ENCODE measurements at regions not wholly inside any gene's neighbourhood (a gene's known extent, or its start where the extent isn't known, plus 50 kb on each side); places are given as distances from the start of the nearest gene placed in this dataset.

DNA sequence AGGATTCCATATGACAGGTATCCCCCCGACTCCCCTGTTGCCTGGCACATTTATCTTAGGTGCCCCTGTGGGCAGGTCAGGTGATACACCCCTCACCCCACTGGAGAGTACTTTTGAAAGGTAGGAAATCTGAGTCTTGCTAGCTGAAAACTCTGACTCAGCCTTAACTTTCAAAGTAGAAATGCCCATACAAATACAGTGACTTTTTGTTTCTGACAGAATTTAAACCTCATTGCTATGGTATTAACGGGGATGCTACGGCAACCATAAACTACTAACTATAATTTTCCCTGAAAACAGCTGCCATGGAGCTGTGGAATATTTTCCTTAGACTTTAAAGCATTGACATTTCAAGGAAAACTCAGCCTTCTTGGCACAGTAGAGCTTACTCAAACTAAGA is 536.0 kb downstream of the RFPL4B start:
- Histone ChIP-seq H3K9me3 (ENCODE audit: control insufficient read depth in 1 of 2, insufficient read depth in 1 of 2, low read depth in 1 of 2, low read length in 2 of 2) (no peaks in the 10 kb centered on the region), H4K20me1 (ENCODE audit: insufficient read depth) (no peaks in the 10 kb centered on the region), H3K27ac (ENCODE audit: low read depth, low read length) (no peak overlapping the region), H3K79me2 (ENCODE audit: insufficient read depth, low read length) (no peaks in the 10 kb centered on the region), H3K9me2 (ENCODE audit: insufficient read depth) (no peaks in the 10 kb centered on the region), H3K9ac (ENCODE audit: low read length) (no peak overlapping the region), H3K4me2 (ENCODE audit: low read length) (no peak overlapping the region), H3K4me1 (ENCODE audit: control insufficient read depth in 1 of 2, insufficient read depth in 2 of 2, low read length in 2 of 2) (no peaks in the 10 kb centered on the region), H3K36me3 (ENCODE audit: control insufficient read depth in 1 of 2, insufficient read depth in 2 of 2, low read length in 2 of 2) (no peaks in the 10 kb centered on the region), H3K4me3 (replicated peaks in 1 of 2; ENCODE audit: low read depth in 1 of 2, low read length in 2 of 2) (no peak overlapping the region), H3K27me3 (ENCODE audit: insufficient read depth, low read length) (no peaks in the 10 kb centered on the region), H2AFZ (ENCODE audit: low read depth, low read length, poor library complexity, severe bottlenecking) (no peak overlapping the region)
- ChIA-PET POLR2A (no interaction called here), CTCF (no interaction called here), RAD21 (ENCODE audit: low non-redundant PET in 1 of 2, low total read pairs in 2 of 2, uncharacterized antibody in 2 of 2, unreplicated experiment in 2 of 2) (no interaction called here)
- intact Hi-C loops (cut with micrococcal nuclease): no loop called here
- TF ChIP-seq, protein P1, sequence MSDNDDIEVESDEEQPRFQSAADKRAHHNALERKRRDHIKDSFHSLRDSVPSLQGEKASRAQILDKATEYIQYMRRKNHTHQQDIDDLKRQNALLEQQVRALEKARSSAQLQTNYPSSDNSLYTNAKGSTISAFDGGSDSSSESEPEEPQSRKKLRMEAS (IDR thresholded peaks at IDR 0.05): no peak
- TF ChIP-seq ELF1 (IDR thresholded peaks at IDR 0.05; ENCODE audit: borderline replicate concordance, low read depth) (no peak), YY1 (IDR thresholded peaks at IDR 0.05; ENCODE audit: extremely low read depth, insufficient replicate concordance, low read depth, low read length) (no peak), FOSL1 (IDR thresholded peaks at IDR 0.05; ENCODE audit: low read depth) (no peak), ZNF274 (IDR thresholded peaks at IDR 0.05; ENCODE audit: low read depth, low read length) (no peak), JUND (IDR thresholded peaks at IDR 0.05) (no peak), SIN3A (IDR thresholded peaks at IDR 0.05; ENCODE audit: low read depth) (no peak), EZH2phosphoT487 (IDR thresholded peaks at IDR 0.05; ENCODE audit: borderline replicate concordance) (no peak), SRF (IDR thresholded peaks at IDR 0.05; ENCODE audit: low read depth) (no peak), CEBPB (IDR thresholded peaks at IDR 0.05; ENCODE audit: low read depth) (no peak), EGR1 (IDR thresholded peaks at IDR 0.05; ENCODE audit: low read depth) (no peak)
- TF ChIP-seq, protein P2, sequence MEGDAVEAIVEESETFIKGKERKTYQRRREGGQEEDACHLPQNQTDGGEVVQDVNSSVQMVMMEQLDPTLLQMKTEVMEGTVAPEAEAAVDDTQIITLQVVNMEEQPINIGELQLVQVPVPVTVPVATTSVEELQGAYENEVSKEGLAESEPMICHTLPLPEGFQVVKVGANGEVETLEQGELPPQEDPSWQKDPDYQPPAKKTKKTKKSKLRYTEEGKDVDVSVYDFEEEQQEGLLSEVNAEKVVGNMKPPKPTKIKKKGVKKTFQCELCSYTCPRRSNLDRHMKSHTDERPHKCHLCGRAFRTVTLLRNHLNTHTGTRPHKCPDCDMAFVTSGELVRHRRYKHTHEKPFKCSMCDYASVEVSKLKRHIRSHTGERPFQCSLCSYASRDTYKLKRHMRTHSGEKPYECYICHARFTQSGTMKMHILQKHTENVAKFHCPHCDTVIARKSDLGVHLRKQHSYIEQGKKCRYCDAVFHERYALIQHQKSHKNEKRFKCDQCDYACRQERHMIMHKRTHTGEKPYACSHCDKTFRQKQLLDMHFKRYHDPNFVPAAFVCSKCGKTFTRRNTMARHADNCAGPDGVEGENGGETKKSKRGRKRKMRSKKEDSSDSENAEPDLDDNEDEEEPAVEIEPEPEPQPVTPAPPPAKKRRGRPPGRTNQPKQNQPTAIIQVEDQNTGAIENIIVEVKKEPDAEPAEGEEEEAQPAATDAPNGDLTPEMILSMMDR (IDR thresholded peaks at IDR 0.05 in 2 of 3, conservative IDR thresholded peaks at IDR 0.05 in 1 of 3; ENCODE audit: borderline replicate concordance in 1 of 3, insufficient read depth in 1 of 3, low read depth in 2 of 3, low read length in 2 of 3): no peak
- TF ChIP-seq, protein P3, sequence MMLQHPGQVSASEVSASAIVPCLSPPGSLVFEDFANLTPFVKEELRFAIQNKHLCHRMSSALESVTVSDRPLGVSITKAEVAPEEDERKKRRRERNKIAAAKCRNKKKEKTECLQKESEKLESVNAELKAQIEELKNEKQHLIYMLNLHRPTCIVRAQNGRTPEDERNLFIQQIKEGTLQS (IDR thresholded peaks at IDR 0.05): no peak
- DNase-seq (ENCODE audit: low read depth, low spot score) (no peak), ATAC-seq (no peak)
- BruUV-seq (replicated peaks): no TSS peak
